Activated CD8-positive, alpha-beta T cell treated with anti-CD3 and anti-CD28 coated beads, Interleukin-2, amount 10 ng/mL, durations not matched to agents 7 days and 5 days (primary cell): ENCODE measurements at regions not wholly inside any gene's neighbourhood (a gene's known extent, or its start where the extent isn't known, plus 50 kb on each side); places are given as distances from the start of the nearest gene placed in this dataset.

Source experiments
- ATAC-seq: fragments of 150-1000 bp; cut with Tn5 transposase; one replicate; pipeline ENCODE4 v1.10.0; 2021; ENCODE audit warnings: moderate library complexity
- CTCF ChIA-PET: fragments of 350-600 bp; sonication (Branson Sonifier 250); formaldehyde crosslinking; loops from one replicate; lab custom pipeline; 2021; ENCODE audit warnings: antibody characterized with exemption; lab: Charles Lee
- POLR2A ChIA-PET: fragments of 350-600 bp; sonication (Branson Sonifier 250); formaldehyde crosslinking; loops from one replicate; lab custom pipeline; 2021; ENCODE audit warnings: antibody characterized with exemption; lab: Charles Lee
- DNase-seq: peaks from one replicate; pipeline ENCODE4 v3.0.0-alpha.2; 2020
- H3K27ac Mint-ChIP-seq: one replicate; pipeline ENCODE4 v1.8.0; 2021; ENCODE audit warnings: mild to moderate bottlenecking, mixed read lengths
- H3K27me3 Mint-ChIP-seq: one replicate; pipeline ENCODE4 v1.8.0; 2021; ENCODE audit warnings: low read depth, mixed read lengths
- H3K36me3 Mint-ChIP-seq: one replicate; pipeline ENCODE4 v1.8.0; 2021; ENCODE audit warnings: low read depth, mixed read lengths
- H3K4me1 Mint-ChIP-seq: one replicate; pipeline ENCODE4 v1.8.0; 2021; ENCODE audit warnings: low read depth, mixed read lengths
- H3K4me3 Mint-ChIP-seq: one replicate; pipeline ENCODE4 v1.8.0; 2021; ENCODE audit warnings: mild to moderate bottlenecking, mixed read lengths
- H3K9me3 Mint-ChIP-seq: one replicate; pipeline ENCODE4 v1.8.0; 2022; ENCODE audit warnings: mixed read lengths; ENCODE audit not compliant: insufficient read depth

- ChIA-PET POLR2A (no interaction called here), CTCF (no interaction called here)
- no peaks in the 10 kb centered on the region for H3K36me3 Mint-ChIP-seq
- no peak overlapping the region for H3K4me3 Mint-ChIP-seq
- H3K9me3 Mint-ChIP-seq = no peaks in the 10 kb centered on the region
- H3K27ac Mint-ChIP-seq = no peak overlapping the region
- peaks cover 2% of the 10 kb centered on the region for H3K27me3 Mint-ChIP-seq
- DNase-seq = no peak
- H3K4me1 Mint-ChIP-seq = no peaks in the 10 kb centered on the region
- ATAC-seq = no peak
Observed at GRCh38 chr17:73788111-73788510, 143.9 kb upstream of the SDK2 start.

GRCh38 chr17:73791121-73791520 is 146.9 kb upstream of the SDK2 start:
- ATAC-seq = no peak
- Mint-ChIP-seq H3K27ac (no peak overlapping the region), H3K36me3 (no peaks in the 10 kb centered on the region), H3K4me1 (no peaks in the 10 kb centered on the region), H3K27me3 (peaks cover 4% of the 10 kb centered on the region), H3K9me3 (no peaks in the 10 kb centered on the region), H3K4me3 (no peak overlapping the region)
- DNase-seq = no peak
- CTCF ChIA-PET = no interaction called here
- POLR2A ChIA-PET = no interaction called here

- no peak for DNase-seq
- POLR2A ChIA-PET = no interaction called here
- no peak overlapping the region for H3K27ac Mint-ChIP-seq
- ATAC-seq = no peak
- H3K36me3 Mint-ChIP-seq = no peaks in the 10 kb centered on the region
- H3K9me3 Mint-ChIP-seq = no peaks in the 10 kb centered on the region
- CTCF ChIA-PET = no interaction called here
- peaks cover 4% of the 10 kb centered on the region for H3K27me3 Mint-ChIP-seq
- H3K4me3 Mint-ChIP-seq = no peak overlapping the region
- H3K4me1 Mint-ChIP-seq = no peaks in the 10 kb centered on the region
Observed at GRCh38 chr17:73791631-73792030, 147.4 kb upstream of the SDK2 start.

GRCh38 chr17:73792994-73793393 is 148.7 kb upstream of the SDK2 start:
- ChIA-PET CTCF (no interaction called here), POLR2A (no interaction called here)
- Mint-ChIP-seq H3K4me1 (no peaks in the 10 kb centered on the region), H3K36me3 (no peaks in the 10 kb centered on the region), H3K4me3 (no peak overlapping the region), H3K9me3 (no peaks in the 10 kb centered on the region), H3K27ac (no peak overlapping the region), H3K27me3 (peaks cover 4% of the 10 kb centered on the region)
- ATAC-seq = no peak
- no peak for DNase-seq

GRCh38 chr17:73794336-73794735 is 150.1 kb upstream of the SDK2 start:
- no peaks in the 10 kb centered on the region for H3K4me1 Mint-ChIP-seq
- H3K36me3 Mint-ChIP-seq = no peaks in the 10 kb centered on the region
- peaks cover 2% of the 10 kb centered on the region for H3K27me3 Mint-ChIP-seq
- no peak for ATAC-seq
- ChIA-PET POLR2A (no interaction called here), CTCF (no interaction called here)
- H3K27ac Mint-ChIP-seq = no peak overlapping the region
- H3K9me3 Mint-ChIP-seq = no peaks in the 10 kb centered on the region
- no peak overlapping the region for H3K4me3 Mint-ChIP-seq
- no peak for DNase-seq

- H3K27me3 Mint-ChIP-seq = peaks cover 2% of the 10 kb centered on the region
- POLR2A ChIA-PET = no interaction called here
- CTCF ChIA-PET = no interaction called here
- DNase-seq (no peak), ATAC-seq (no peak)
- H3K4me3 Mint-ChIP-seq = no peak overlapping the region
- no peaks in the 10 kb centered on the region for H3K9me3 Mint-ChIP-seq
- no peak overlapping the region for H3K27ac Mint-ChIP-seq
- no peaks in the 10 kb centered on the region for H3K36me3 Mint-ChIP-seq
- H3K4me1 Mint-ChIP-seq = no peaks in the 10 kb centered on the region
Observed at GRCh38 chr17:73795730-73796129, 151.5 kb upstream of the SDK2 start.

GRCh38 chr17:73797594-73798110 is 153.4 kb upstream of the SDK2 start:
- no peak overlapping the region for H3K4me3 Mint-ChIP-seq
- ATAC-seq (no peak), DNase-seq (no peak)
- no peaks in the 10 kb centered on the region for H3K9me3 Mint-ChIP-seq
- ChIA-PET CTCF (interaction anchor here (1.1 kb wide), 1 partner anchor 368 kb away, joined by 4 read pairs; no protein-coding TSS in a partner anchor), POLR2A (no interaction called here)
- no peak overlapping the region for H3K27ac Mint-ChIP-seq
- H3K27me3 Mint-ChIP-seq = peaks cover 2% of the 10 kb centered on the region
- H3K4me1 Mint-ChIP-seq = no peaks in the 10 kb centered on the region
- no peaks in the 10 kb centered on the region for H3K36me3 Mint-ChIP-seq

GRCh38 chr17:73798111-73798748 is 154.0 kb upstream of the SDK2 start:
- H3K4me3 Mint-ChIP-seq = no peak overlapping the region
- H3K9me3 Mint-ChIP-seq = no peaks in the 10 kb centered on the region
- POLR2A ChIA-PET = no interaction called here
- CTCF ChIA-PET = interaction anchor here (1.1 kb wide), 1 partner anchor 369 kb away, joined by 4 read pairs; no protein-coding TSS in a partner anchor
- H3K27ac Mint-ChIP-seq = no peak overlapping the region
- H3K36me3 Mint-ChIP-seq = no peaks in the 10 kb centered on the region
- H3K27me3 Mint-ChIP-seq = peaks cover 2% of the 10 kb centered on the region
- DNase-seq = no peak
- ATAC-seq = no peak
- no peaks in the 10 kb centered on the region for H3K4me1 Mint-ChIP-seq

GRCh38 chr17:73799096-73799495 is 154.9 kb upstream of the SDK2 start:
- H3K4me1 Mint-ChIP-seq = no peaks in the 10 kb centered on the region
- no peak overlapping the region for H3K27ac Mint-ChIP-seq
- ChIA-PET POLR2A (no interaction called here), CTCF (no interaction called here)
- no peaks in the 10 kb centered on the region for H3K9me3 Mint-ChIP-seq
- H3K27me3 Mint-ChIP-seq = peaks cover 2% of the 10 kb centered on the region
- ATAC-seq (no peak), DNase-seq (no peak)
- no peaks in the 10 kb centered on the region for H3K36me3 Mint-ChIP-seq
- no peak overlapping the region for H3K4me3 Mint-ChIP-seq

- no peak for ATAC-seq
Observed at GRCh38 chr17:73799781-73800627, 155.8 kb upstream of the SDK2 start.

GRCh38 chr17:73800893-73801292 is 156.6 kb upstream of the SDK2 start:
- DNase-seq (no peak), ATAC-seq (no peak)
- Mint-ChIP-seq H3K4me3 (no peak overlapping the region), H3K9me3 (no peaks in the 10 kb centered on the region), H3K4me1 (no peaks in the 10 kb centered on the region), H3K27ac (no peak overlapping the region), H3K27me3 (peaks cover 5% of the 10 kb centered on the region), H3K36me3 (no peaks in the 10 kb centered on the region)
- ChIA-PET CTCF (no interaction called here), POLR2A (no interaction called here)

More at GRCh38 chr17:73799781-73800627, 155.8 kb upstream of the SDK2 start:
- Mint-ChIP-seq H3K27ac (no peak overlapping the region), H3K27me3 (no peaks in the 10 kb centered on the region), H3K4me3 (no peak overlapping the region), H3K36me3 (no peaks in the 10 kb centered on the region), H3K4me1 (no peaks in the 10 kb centered on the region), H3K9me3 (no peaks in the 10 kb centered on the region)
- ChIA-PET CTCF (no interaction called here), POLR2A (no interaction called here)
- no peak for DNase-seq

GRCh38 chr17:73801455-73802100 is 157.3 kb upstream of the SDK2 start:
- ChIA-PET CTCF (no interaction called here), POLR2A (no interaction called here)
- Mint-ChIP-seq H3K36me3 (no peaks in the 10 kb centered on the region), H3K4me3 (no peak overlapping the region), H3K27me3 (peaks cover 5% of the 10 kb centered on the region), H3K9me3 (no peaks in the 10 kb centered on the region), H3K4me1 (no peaks in the 10 kb centered on the region), H3K27ac (no peak overlapping the region)
- ATAC-seq (no peak), DNase-seq (no peak)
